GM19468 (cell line): ENCODE measurements at regions not wholly inside any gene's neighbourhood (a gene's known extent, or its start where the extent isn't known, plus 50 kb on each side); places are given as distances from the start of the nearest gene placed in this dataset.

ENCODE experiments used
- ATAC-seq: cut with Tn5 transposase; IDR thresholded peaks from one replicate; pipeline ENCODE4 v1.9.1; 2021; ENCODE audit warnings: mild to moderate bottlenecking, moderate library complexity, moderate number of reproducible peaks; ENCODE audit not compliant: unreplicated experiment; ENCODE audit errors: extremely low read depth

- ATAC-seq, result no peak
Measured at GRCh38 chr6:156125844-156126243, 651.3 kb upstream of the ARID1B start.

GRCh38 chr6:156123731-156124130 lies 653.4 kb upstream of the ARID1B start:
- no peak for ATAC-seq

- no peak for ATAC-seq
Measured at GRCh38 chr6:156121973-156122372, 655.2 kb upstream of the ARID1B start.

GRCh38 chr6:156114541-156114940 lies 658.9 kb upstream of the NOX3 start:
- no peak for ATAC-seq

GRCh38 chr6:156113631-156114030 lies 658.0 kb upstream of the NOX3 start:
- ATAC-seq, result no peak

GRCh38 chr6:156111913-156112312 lies 656.3 kb upstream of the NOX3 start:
- ATAC-seq, result no peak

GRCh38 chr6:156110249-156110648 lies 654.6 kb upstream of the NOX3 start:
- ATAC-seq, result no peak

GRCh38 chr6:156109713-156110112 lies 654.1 kb upstream of the NOX3 start:
- no peak for ATAC-seq

- ATAC-seq, result no peak
Measured at GRCh38 chr6:156107624-156108101, 652.0 kb upstream of the NOX3 start.

- ATAC-seq, result no peak
Measured at GRCh38 chr6:156102129-156102528, 646.5 kb upstream of the NOX3 start.

- no peak for ATAC-seq
Measured at GRCh38 chr6:156098839-156099238, 643.2 kb upstream of the NOX3 start.

GRCh38 chr6:156087487-156087886 lies 631.8 kb upstream of the NOX3 start:
- no peak for ATAC-seq

GRCh38 chr6:156082012-156082411 lies 626.4 kb upstream of the NOX3 start:
- no peak for ATAC-seq

- no peak for ATAC-seq
Measured at GRCh38 chr6:156080371-156080770, 624.7 kb upstream of the NOX3 start.

GRCh38 chr6:156068881-156069280 lies 613.2 kb upstream of the NOX3 start:
- no peak for ATAC-seq

- no peak for ATAC-seq
Measured at GRCh38 chr6:156065849-156066248, 610.2 kb upstream of the NOX3 start.

GRCh38 chr6:156062091-156062563 lies 606.5 kb upstream of the NOX3 start:
- no peak for ATAC-seq

- no peak for ATAC-seq
Measured at GRCh38 chr6:156061465-156061864, 605.8 kb upstream of the NOX3 start.

GRCh38 chr6:156060013-156060412 lies 604.4 kb upstream of the NOX3 start:
- no peak for ATAC-seq

GRCh38 chr6:156058356-156058755 lies 602.7 kb upstream of the NOX3 start:
- no peak for ATAC-seq

GRCh38 chr6:156057869-156058268 lies 602.2 kb upstream of the NOX3 start:
- no peak for ATAC-seq

GRCh38 chr6:156056085-156056484 lies 600.4 kb upstream of the NOX3 start:
- no peak for ATAC-seq

- no peak for ATAC-seq
Measured at GRCh38 chr6:156053626-156054025, 598.0 kb upstream of the NOX3 start.
